ENCODE measurements at regions not wholly inside any gene's neighbourhood (a gene's known extent, or its start where the extent isn't known, plus 50 kb on each side); places are given as distances from the start of the nearest gene placed in this dataset.

DNA sequence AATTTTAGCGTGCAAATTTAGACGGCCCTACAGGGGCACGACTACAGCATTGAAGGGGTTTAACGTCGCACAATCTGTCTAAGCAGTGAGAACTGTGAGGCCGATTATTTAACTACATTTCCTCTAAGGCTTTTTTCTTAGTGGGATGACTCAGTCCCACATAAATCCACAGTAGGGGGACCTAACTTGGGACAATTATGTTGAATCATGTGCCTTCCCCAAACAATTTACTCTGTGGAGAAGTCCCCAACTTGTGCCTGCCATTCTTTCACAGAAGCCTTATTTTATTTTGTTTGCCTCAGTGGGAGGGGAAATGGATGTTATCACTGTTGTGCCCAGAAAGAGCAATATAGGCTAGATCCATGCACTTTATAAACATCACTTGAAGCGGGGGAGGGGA lies 80.3 kb upstream of the CDCA7L start:
- Histone ChIP-seq H3K4me2 (no peak overlapping the region), H3K36me3 (ENCODE audit: insufficient read depth) (no peaks in the 10 kb centered on the region; the same call in 1 of the 2 replicates), H4K20me1 (replicated peaks; ENCODE audit: insufficient read depth) (no peaks in the 10 kb centered on the region), H2AFZ (no peak overlapping the region), H3K27ac (ENCODE audit: low read depth) (no peak overlapping the region), H3K4me3 (no peak overlapping the region), H3K79me2 (replicated peaks; ENCODE audit: insufficient read depth) (no peaks in the 10 kb centered on the region), H3K9me2 (ENCODE audit: insufficient read depth) (peaks cover 2% of the 10 kb centered on the region; the same call in 1 of the 2 replicates), H3K27me3 (ENCODE audit: insufficient read depth) (no peaks in the 10 kb centered on the region), H3F3A (replicated peaks; ENCODE audit: low read depth) (no peaks in the 10 kb centered on the region), H3K4me1 (ENCODE audit: insufficient read depth) (no peaks in the 10 kb centered on the region)
- Mint-ChIP-seq H3K27me3 (ENCODE audit: insufficient read depth, low read depth, poor library complexity) (peaks cover 7% of the 10 kb centered on the region), H3K9me3 (peaks cover 28% of the 10 kb centered on the region), H3K27ac (no peak overlapping the region), H3K4me1 (peaks cover 5% of the 10 kb centered on the region; the same call in 1 of the 3 replicates), H3K4me3 (no peak overlapping the region), H3K36me3 (ENCODE audit: low read depth) (peaks cover 12% of the 10 kb centered on the region)
- TF ChIP-seq EZH2 (IDR thresholded peaks at IDR 0.05; ENCODE audit: low read depth, unreplicated experiment) = no peak
- TF ChIP-seq, protein P1, sequence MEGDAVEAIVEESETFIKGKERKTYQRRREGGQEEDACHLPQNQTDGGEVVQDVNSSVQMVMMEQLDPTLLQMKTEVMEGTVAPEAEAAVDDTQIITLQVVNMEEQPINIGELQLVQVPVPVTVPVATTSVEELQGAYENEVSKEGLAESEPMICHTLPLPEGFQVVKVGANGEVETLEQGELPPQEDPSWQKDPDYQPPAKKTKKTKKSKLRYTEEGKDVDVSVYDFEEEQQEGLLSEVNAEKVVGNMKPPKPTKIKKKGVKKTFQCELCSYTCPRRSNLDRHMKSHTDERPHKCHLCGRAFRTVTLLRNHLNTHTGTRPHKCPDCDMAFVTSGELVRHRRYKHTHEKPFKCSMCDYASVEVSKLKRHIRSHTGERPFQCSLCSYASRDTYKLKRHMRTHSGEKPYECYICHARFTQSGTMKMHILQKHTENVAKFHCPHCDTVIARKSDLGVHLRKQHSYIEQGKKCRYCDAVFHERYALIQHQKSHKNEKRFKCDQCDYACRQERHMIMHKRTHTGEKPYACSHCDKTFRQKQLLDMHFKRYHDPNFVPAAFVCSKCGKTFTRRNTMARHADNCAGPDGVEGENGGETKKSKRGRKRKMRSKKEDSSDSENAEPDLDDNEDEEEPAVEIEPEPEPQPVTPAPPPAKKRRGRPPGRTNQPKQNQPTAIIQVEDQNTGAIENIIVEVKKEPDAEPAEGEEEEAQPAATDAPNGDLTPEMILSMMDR (conservative IDR thresholded peaks at IDR 0.05; ENCODE audit: low read depth in 2 of 2) = no peak
- no peak for TF ChIP-seq EZH2phosphoT487 (IDR thresholded peaks at IDR 0.05; ENCODE audit: unreplicated experiment)
- DNase-seq (ENCODE audit: low spot score) (no peak), ATAC-seq (no peak)

DNA sequence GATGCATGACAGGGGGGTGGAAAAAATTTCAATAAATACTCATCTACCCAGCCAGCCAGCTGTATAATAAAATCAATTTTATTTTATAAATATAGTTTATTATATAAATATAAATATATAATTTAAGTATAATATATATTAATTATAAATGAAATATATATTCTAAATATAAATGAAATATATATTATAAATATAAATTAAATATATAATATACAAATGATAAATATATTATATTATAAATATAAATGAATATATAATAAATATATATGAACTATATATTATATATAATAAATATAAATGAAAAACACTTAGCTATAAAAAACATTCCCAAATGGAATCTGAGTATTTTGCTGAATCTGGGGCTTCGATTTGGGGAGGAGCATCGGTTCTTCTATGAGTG lies 79.4 kb upstream of the CDCA7L start:
- Histone ChIP-seq H3F3A (replicated peaks; ENCODE audit: low read depth) (no peaks in the 10 kb centered on the region), H3K4me1 (ENCODE audit: insufficient read depth) (no peaks in the 10 kb centered on the region), H3K79me2 (replicated peaks; ENCODE audit: insufficient read depth) (no peaks in the 10 kb centered on the region), H3K4me2 (no peak overlapping the region), H3K36me3 (ENCODE audit: insufficient read depth) (no peaks in the 10 kb centered on the region; the same call in 1 of the 2 replicates), H3K4me3 (no peak overlapping the region), H3K27me3 (ENCODE audit: insufficient read depth) (no peaks in the 10 kb centered on the region), H3K27ac (ENCODE audit: low read depth) (no peak overlapping the region), H2AFZ (no peak overlapping the region), H4K20me1 (replicated peaks; ENCODE audit: insufficient read depth) (no peaks in the 10 kb centered on the region), H3K9me2 (ENCODE audit: insufficient read depth) (peaks cover 2% of the 10 kb centered on the region; the same call in 1 of the 2 replicates)
- H3K36me3 Mint-ChIP-seq (ENCODE audit: low read depth) = peaks cover 10% of the 10 kb centered on the region
- no peak overlapping the region for H3K27ac Mint-ChIP-seq
- ATAC-seq = no peak
- peaks cover 5% of the 10 kb centered on the region; the same call in 1 of the 3 replicates for H3K4me1 Mint-ChIP-seq
- peaks cover 26% of the 10 kb centered on the region for H3K9me3 Mint-ChIP-seq
- no peak for DNase-seq (ENCODE audit: low spot score)
- no peak overlapping the region for H3K4me3 Mint-ChIP-seq
- peaks cover 4% of the 10 kb centered on the region for H3K27me3 Mint-ChIP-seq (ENCODE audit: insufficient read depth, low read depth, poor library complexity)
- TF ChIP-seq, protein P1 (conservative IDR thresholded peaks at IDR 0.05; ENCODE audit: low read depth in 2 of 2) = no peak
- no peak for TF ChIP-seq CREB1 (CRISPR knock-in tag; IDR thresholded peaks at IDR 0.05; ENCODE audit: low read depth)
- no peak for TF ChIP-seq ZNF331 (CRISPR knock-in tag; IDR thresholded peaks at IDR 0.05; ENCODE audit: low read depth)
- no peak for TF ChIP-seq ZNF114 (CRISPR knock-in tag; IDR thresholded peaks at IDR 0.05)
- TF ChIP-seq, protein P2, sequence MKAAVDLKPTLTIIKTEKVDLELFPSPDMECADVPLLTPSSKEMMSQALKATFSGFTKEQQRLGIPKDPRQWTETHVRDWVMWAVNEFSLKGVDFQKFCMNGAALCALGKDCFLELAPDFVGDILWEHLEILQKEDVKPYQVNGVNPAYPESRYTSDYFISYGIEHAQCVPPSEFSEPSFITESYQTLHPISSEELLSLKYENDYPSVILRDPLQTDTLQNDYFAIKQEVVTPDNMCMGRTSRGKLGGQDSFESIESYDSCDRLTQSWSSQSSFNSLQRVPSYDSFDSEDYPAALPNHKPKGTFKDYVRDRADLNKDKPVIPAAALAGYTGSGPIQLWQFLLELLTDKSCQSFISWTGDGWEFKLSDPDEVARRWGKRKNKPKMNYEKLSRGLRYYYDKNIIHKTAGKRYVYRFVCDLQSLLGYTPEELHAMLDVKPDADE (IDR thresholded peaks at IDR 0.05) = no peak
- TF ChIP-seq JUNB (IDR thresholded peaks at IDR 0.05; ENCODE audit: unreplicated experiment) = no peak
- TF ChIP-seq, protein P3, sequence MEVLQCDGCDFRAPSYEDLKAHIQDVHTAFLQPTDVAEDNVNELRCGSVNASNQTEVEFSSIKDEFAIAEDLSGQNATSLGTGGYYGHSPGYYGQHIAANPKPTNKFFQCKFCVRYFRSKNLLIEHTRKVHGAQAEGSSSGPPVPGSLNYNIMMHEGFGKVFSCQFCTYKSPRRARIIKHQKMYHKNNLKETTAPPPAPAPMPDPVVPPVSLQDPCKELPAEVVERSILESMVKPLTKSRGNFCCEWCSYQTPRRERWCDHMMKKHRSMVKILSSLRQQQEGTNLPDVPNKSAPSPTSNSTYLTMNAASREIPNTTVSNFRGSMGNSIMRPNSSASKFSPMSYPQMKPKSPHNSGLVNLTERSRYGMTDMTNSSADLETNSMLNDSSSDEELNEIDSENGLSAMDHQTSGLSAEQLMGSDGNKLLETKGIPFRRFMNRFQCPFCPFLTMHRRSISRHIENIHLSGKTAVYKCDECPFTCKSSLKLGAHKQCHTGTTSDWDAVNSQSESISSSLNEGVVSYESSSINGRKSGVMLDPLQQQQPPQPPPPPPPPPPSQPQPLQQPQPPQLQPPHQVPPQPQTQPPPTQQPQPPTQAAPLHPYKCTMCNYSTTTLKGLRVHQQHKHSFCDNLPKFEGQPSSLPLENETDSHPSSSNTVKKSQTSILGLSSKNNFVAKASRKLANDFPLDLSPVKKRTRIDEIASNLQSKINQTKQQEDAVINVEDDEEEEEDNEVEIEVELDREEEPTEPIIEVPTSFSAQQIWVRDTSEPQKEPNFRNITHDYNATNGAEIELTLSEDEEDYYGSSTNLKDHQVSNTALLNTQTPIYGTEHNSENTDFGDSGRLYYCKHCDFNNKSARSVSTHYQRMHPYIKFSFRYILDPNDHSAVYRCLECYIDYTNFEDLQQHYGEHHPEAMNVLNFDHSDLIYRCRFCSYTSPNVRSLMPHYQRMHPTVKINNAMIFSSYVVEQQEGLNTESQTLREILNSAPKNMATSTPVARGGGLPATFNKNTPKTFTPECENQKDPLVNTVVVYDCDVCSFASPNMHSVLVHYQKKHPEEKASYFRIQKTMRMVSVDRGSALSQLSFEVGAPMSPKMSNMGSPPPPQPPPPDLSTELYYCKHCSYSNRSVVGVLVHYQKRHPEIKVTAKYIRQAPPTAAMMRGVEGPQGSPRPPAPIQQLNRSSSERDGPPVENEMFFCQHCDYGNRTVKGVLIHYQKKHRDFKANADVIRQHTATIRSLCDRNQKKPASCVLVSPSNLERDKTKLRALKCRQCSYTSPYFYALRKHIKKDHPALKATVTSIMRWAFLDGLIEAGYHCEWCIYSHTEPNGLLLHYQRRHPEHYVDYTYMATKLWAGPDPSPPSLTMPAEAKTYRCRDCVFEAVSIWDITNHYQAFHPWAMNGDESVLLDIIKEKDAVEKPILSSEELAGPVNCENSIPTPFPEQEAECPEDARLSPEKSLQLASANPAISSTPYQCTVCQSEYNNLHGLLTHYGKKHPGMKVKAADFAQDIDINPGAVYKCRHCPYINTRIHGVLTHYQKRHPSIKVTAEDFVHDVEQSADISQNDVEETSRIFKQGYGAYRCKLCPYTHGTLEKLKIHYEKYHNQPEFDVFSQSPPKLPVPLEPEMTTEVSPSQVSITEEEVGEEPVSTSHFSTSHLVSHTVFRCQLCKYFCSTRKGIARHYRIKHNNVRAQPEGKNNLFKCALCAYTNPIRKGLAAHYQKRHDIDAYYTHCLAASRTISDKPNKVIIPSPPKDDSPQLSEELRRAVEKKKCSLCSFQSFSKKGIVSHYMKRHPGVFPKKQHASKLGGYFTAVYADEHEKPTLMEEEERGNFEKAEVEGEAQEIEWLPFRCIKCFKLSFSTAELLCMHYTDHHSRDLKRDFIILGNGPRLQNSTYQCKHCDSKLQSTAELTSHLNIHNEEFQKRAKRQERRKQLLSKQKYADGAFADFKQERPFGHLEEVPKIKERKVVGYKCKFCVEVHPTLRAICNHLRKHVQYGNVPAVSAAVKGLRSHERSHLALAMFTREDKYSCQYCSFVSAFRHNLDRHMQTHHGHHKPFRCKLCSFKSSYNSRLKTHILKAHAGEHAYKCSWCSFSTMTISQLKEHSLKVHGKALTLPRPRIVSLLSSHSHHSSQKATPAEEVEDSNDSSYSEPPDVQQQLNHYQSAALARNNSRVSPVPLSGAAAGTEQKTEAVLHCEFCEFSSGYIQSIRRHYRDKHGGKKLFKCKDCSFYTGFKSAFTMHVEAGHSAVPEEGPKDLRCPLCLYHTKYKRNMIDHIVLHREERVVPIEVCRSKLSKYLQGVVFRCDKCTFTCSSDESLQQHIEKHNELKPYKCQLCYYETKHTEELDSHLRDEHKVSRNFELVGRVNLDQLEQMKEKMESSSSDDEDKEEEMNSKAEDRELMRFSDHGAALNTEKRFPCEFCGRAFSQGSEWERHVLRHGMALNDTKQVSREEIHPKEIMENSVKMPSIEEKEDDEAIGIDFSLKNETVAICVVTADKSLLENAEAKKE (CRISPR knock-in tag; IDR thresholded peaks at IDR 0.05) = no peak
- no peak for TF ChIP-seq POLR2AphosphoS5 (IDR thresholded peaks at IDR 0.05; ENCODE audit: low read depth)
- TF ChIP-seq STAT1 (IDR thresholded peaks at IDR 0.05; ENCODE audit: unreplicated experiment) = no peak
- TF ChIP-seq EZH2phosphoT487 (IDR thresholded peaks at IDR 0.05; ENCODE audit: unreplicated experiment) = no peak
- TF ChIP-seq EZH2 (IDR thresholded peaks at IDR 0.05; ENCODE audit: low read depth, unreplicated experiment) = no peak

Measured in GM23338 (cell line).